ENCODE measurements at regions not wholly inside any gene's neighbourhood (a gene's known extent, or its start where the extent isn't known, plus 50 kb on each side); places are given as distances from the start of the nearest gene placed in this dataset.

GRCh38 chr2:228535396-228535795, 353.9 kb upstream of the SPHKAP start:
- TF ChIP-seq CTCF (IDR thresholded peaks at IDR 0.05; ENCODE audit: insufficient read depth, low read length) (no peak), POLR2AphosphoS5 (IDR thresholded peaks at IDR 0.05; ENCODE audit: low read depth) (no peak), SPI1 (IDR thresholded peaks at IDR 0.05; ENCODE audit: borderline replicate concordance, low read depth) (no peak)

All from HL-60 (cell line).